ENCODE measurements at regions not wholly inside any gene's neighbourhood (a gene's known extent, or its start where the extent isn't known, plus 50 kb on each side); places are given as distances from the start of the nearest gene placed in this dataset.

DNA sequence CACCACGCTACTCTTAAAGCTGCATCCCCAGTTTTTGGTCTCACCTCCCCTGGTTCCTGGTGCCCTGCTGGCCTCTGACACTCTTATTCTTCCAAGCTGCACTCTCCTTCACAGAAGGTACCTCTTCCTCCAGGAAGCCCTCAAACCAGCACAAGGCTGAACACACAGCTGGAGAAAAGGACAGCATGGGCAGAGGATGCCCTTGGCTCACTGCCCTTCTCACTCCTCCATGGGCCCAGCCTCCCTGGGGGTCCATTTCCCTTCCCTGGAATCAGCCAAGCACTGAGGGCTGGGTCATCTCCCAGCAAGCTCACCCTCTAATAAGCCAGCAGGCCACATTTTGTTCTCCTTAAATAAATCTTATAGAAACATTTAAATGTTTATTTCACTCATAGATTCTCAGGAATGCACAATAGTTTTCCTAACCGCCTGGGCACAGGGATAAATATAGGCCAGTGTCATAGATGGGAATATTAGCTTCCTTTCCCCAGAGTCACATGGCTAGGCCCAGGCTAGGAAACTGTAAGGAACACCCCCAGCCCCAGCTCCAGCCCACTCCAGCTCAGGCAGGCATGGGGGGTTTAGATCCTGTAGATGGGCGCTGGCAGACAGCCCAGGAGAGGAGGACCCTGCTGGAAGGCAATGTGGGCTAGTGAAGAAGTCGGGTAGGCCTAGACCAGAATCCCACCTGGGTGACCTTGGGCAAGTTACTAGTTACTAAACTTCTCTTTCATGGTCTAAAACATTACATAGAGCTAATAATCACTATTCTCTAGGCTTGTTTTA, 51.5 kb downstream of the IRAG1 start:
- Histone ChIP-seq H3K9me3 (no peaks in the 10 kb centered on the region), H3K79me2 (ENCODE audit: insufficient read depth) (no peaks in the 10 kb centered on the region), H3K27ac (ENCODE audit: low read depth in 2 of 2, low read length in 1 of 2) (no peak overlapping the region), H3K36me3 (replicated peaks in 1 of 2; ENCODE audit: control insufficient read depth in 1 of 2, insufficient read depth in 2 of 2, low read length in 1 of 2) (no peaks in the 10 kb centered on the region), H4K20me1 (ENCODE audit: insufficient read depth) (no peaks in the 10 kb centered on the region), H3K9ac (no peak overlapping the region), H2AFZ (ENCODE audit: low read depth) (no peak overlapping the region), H3K4me3 (ENCODE audit: low read depth in 2 of 2, low read length in 1 of 2) (no peak overlapping the region), H3K9me2 (no peaks in the 10 kb centered on the region), H3K4me1 (ENCODE audit: control insufficient read depth in 1 of 2, insufficient read depth in 2 of 2, low read depth in 1 of 2, low read length in 1 of 2) (no peaks in the 10 kb centered on the region; a peak in 1 of 4 replicates), H3K27me3 (ENCODE audit: insufficient read depth) (no peaks in the 10 kb centered on the region), H3K4me2 (no peak overlapping the region), H3F3A (replicated peaks; ENCODE audit: insufficient read depth) (no peaks in the 10 kb centered on the region)
- CTCF ChIA-PET, result interaction anchor here (0.9 to 2.8 kb wide), 3 partner anchors 12 to 150 kb away, joined by 3 to 11 read pairs (median 5); partner anchors contain the start of gene RNF141
- POLR2A ChIA-PET, result no interaction called here
- TF ChIP-seq, protein P1, sequence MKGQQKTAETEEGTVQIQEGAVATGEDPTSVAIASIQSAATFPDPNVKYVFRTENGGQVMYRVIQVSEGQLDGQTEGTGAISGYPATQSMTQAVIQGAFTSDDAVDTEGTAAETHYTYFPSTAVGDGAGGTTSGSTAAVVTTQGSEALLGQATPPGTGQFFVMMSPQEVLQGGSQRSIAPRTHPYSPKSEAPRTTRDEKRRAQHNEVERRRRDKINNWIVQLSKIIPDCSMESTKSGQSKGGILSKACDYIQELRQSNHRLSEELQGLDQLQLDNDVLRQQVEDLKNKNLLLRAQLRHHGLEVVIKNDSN (IDR thresholded peaks at IDR 0.05; ENCODE audit: borderline replicate concordance, low read depth), result no peak
- TF ChIP-seq MXI1 (IDR thresholded peaks at IDR 0.05; ENCODE audit: low read depth, low read length) (no peak), POLR2AphosphoS5 (IDR thresholded peaks at IDR 0.05; ENCODE audit: low read depth, low read length) (no peak), JUND (IDR thresholded peaks at IDR 0.05) (no peak), MEF2A (IDR thresholded peaks at IDR 0.05; ENCODE audit: borderline replicate concordance, low read depth) (no peak), RXRA (IDR thresholded peaks at IDR 0.05; ENCODE audit: borderline replicate concordance, low read depth) (no peak), NRF1 (IDR thresholded peaks at IDR 0.05; ENCODE audit: low read depth, low read length) (no peak), FOXM1 (IDR thresholded peaks at IDR 0.05; ENCODE audit: low read depth) (no peak), RCOR1 (IDR thresholded peaks at IDR 0.05; ENCODE audit: low read length) (no peak), NFIC (IDR thresholded peaks at IDR 0.05; ENCODE audit: borderline replicate concordance) (no peak), SMC3 (IDR thresholded peaks at IDR 0.05; ENCODE audit: low read depth, low read length) (no peak), EZH2phosphoT487 (IDR thresholded peaks at IDR 0.05; ENCODE audit: borderline replicate concordance, low read depth) (no peak), TAF1 (IDR thresholded peaks at IDR 0.05; ENCODE audit: borderline replicate concordance, low read depth, low read length) (no peak), TEAD4 (IDR thresholded peaks at IDR 0.05; ENCODE audit: borderline replicate concordance, insufficient read depth) (no peak), GABPA (IDR thresholded peaks at IDR 0.05; ENCODE audit: low read depth) (no peak), TCF12 (IDR thresholded peaks at IDR 0.05) (no peak)
- TF ChIP-seq, protein P2, sequence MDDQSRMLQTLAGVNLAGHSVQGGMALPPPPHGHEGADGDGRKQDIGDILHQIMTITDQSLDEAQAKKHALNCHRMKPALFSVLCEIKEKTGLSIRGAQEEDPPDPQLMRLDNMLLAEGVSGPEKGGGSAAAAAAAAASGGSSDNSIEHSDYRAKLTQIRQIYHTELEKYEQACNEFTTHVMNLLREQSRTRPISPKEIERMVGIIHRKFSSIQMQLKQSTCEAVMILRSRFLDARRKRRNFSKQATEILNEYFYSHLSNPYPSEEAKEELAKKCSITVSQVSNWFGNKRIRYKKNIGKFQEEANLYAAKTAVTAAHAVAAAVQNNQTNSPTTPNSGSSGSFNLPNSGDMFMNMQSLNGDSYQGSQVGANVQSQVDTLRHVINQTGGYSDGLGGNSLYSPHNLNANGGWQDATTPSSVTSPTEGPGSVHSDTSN (IDR thresholded peaks at IDR 0.05), result no peak
- TF ChIP-seq, protein P3, sequence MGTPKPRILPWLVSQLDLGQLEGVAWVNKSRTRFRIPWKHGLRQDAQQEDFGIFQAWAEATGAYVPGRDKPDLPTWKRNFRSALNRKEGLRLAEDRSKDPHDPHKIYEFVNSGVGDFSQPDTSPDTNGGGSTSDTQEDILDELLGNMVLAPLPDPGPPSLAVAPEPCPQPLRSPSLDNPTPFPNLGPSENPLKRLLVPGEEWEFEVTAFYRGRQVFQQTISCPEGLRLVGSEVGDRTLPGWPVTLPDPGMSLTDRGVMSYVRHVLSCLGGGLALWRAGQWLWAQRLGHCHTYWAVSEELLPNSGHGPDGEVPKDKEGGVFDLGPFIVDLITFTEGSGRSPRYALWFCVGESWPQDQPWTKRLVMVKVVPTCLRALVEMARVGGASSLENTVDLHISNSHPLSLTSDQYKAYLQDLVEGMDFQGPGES (IDR thresholded peaks at IDR 0.05; ENCODE audit: low read depth, low read length), result no peak
- 85% methylated on average over 4 of the region's 4 CpGs for WGBS (ENCODE audit: low lambda C conversion rate)
- DNase-seq, result no peak
